ENCODE measurements at regions not wholly inside any gene's neighbourhood (a gene's known extent, or its start where the extent isn't known, plus 50 kb on each side); places are given as distances from the start of the nearest gene placed in this dataset.

- TF ChIP-seq, protein P1, sequence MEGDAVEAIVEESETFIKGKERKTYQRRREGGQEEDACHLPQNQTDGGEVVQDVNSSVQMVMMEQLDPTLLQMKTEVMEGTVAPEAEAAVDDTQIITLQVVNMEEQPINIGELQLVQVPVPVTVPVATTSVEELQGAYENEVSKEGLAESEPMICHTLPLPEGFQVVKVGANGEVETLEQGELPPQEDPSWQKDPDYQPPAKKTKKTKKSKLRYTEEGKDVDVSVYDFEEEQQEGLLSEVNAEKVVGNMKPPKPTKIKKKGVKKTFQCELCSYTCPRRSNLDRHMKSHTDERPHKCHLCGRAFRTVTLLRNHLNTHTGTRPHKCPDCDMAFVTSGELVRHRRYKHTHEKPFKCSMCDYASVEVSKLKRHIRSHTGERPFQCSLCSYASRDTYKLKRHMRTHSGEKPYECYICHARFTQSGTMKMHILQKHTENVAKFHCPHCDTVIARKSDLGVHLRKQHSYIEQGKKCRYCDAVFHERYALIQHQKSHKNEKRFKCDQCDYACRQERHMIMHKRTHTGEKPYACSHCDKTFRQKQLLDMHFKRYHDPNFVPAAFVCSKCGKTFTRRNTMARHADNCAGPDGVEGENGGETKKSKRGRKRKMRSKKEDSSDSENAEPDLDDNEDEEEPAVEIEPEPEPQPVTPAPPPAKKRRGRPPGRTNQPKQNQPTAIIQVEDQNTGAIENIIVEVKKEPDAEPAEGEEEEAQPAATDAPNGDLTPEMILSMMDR (IDR thresholded peaks at IDR 0.05): no peak
- no peak for TF ChIP-seq POLR2A (IDR thresholded peaks at IDR 0.05)
- TF ChIP-seq POLR2AphosphoS5 (IDR thresholded peaks at IDR 0.05): no peak
Measured at GRCh38 chr22:27531782-27532530, 269.6 kb downstream of the MN1 start.

All from prostate gland (tissue), 2 donors.